GM19023 (cell line): ENCODE measurements at regions not wholly inside any gene's neighbourhood (a gene's known extent, or its start where the extent isn't known, plus 50 kb on each side); places are given as distances from the start of the nearest gene placed in this dataset.

ENCODE experiments used
- ATAC-seq: cut with Tn5 transposase; IDR thresholded peaks from one replicate; pipeline ENCODE4 v1.9.1; 2021; ENCODE audit warnings: mild to moderate bottlenecking, moderate library complexity; ENCODE audit not compliant: unreplicated experiment

DNA sequence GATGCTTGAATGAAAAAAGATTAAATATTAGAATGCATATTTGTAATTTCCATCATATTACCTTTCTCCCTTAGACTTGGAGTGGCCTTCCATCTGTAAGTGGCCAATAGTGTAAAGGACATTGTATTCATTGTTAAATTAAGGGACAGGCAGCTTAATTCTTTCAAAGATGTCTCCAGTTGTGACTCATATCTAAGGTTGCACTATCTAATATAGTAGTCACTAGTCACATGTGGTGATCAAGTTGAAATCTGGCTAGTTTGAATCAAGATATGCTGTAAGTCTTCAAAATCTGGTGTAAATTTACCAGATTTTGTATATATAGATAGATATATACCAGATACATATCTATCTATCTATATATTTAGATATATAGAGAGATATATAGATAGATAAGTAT lies 52.4 kb upstream of the AGPS start:
- ATAC-seq: no peak

DNA sequence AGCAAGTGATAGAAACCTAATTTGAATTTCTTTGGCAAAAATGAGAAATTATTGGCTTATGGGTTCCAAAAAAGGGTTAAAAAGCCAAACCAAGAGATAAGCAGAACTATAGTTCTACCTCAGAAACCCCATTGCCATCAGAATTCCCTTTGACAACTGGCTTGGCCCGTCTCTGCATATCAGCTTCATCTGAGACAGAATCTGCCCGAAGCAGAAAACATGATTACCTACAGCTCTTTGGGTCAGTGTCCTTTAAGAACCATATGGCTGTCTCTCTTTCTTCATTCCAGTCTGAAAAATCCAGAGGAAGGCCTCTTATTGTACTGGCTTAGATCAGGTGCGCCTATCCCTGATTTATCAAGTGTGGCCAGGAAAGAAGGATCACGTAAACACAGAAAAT lies 49.8 kb upstream of the AGPS start:
- ATAC-seq: no peak
